Neural cell (in vitro differentiated cells): ENCODE measurements at regions not wholly inside any gene's neighbourhood (a gene's known extent, or its start where the extent isn't known, plus 50 kb on each side); places are given as distances from the start of the nearest gene placed in this dataset.

ENCODE experiments used
- H2AFZ ChIP-seq: fragments of 200-600, 300-800 bp; sonication (generic), shearing (Covaris generic); 2 replicates; pipeline ENCODE4 v1.6.0; 2014; ENCODE audit warnings: low read depth, mild to moderate bottlenecking, antibody characterized with exemption, low read length, moderate library complexity
- H3F3A ChIP-seq: fragments of 200-600 bp; shearing (Covaris generic); 2 replicates; pipeline ENCODE4 v1.6.1; 2016; ENCODE audit warnings: mild to moderate bottlenecking, moderate library complexity, mixed read lengths, antibody characterized with exemption, low read length; ENCODE audit not compliant: insufficient read depth, poor library complexity, severe bottlenecking
- H3K27ac ChIP-seq: fragments of 200-600, 300-800 bp; sonication (generic), shearing (Covaris generic); 2 replicates; pipeline ENCODE4 v1.5.1; 2014; ENCODE audit warnings: mild to moderate bottlenecking, low read length, moderate library complexity
- H3K27me3 ChIP-seq: fragments of 300-800, 200-600 bp; sonication (generic), shearing (Covaris generic); 2 replicates; pipeline ENCODE4 v1.6.0; 2014; ENCODE audit warnings: mild to moderate bottlenecking, low read depth, low read length, moderate library complexity; ENCODE audit not compliant: insufficient read depth
- H3K36me3 ChIP-seq: fragments of 300-800, 200-600 bp; sonication (generic), shearing (Covaris generic); 2 replicates; pipeline ENCODE4 v1.5.1; 2014; ENCODE audit warnings: mild to moderate bottlenecking, antibody characterized with exemption, low read length, moderate library complexity; ENCODE audit not compliant: insufficient read depth
- H3K4me2 ChIP-seq: fragments of 300-800, 200-600 bp; sonication (generic), shearing (Covaris generic); 2 replicates; pipeline ENCODE4 v1.6.0; 2014; ENCODE audit warnings: mild to moderate bottlenecking, low read length
- H3K4me3 ChIP-seq: fragments of 300-800, 200-600 bp; sonication (generic), shearing (Covaris generic); 2 replicates; pipeline ENCODE4 v1.5.1; 2014; ENCODE audit warnings: mild to moderate bottlenecking, low read length, moderate library complexity
- H3K79me2 ChIP-seq: fragments of 200-600 bp; shearing (Covaris generic); replicated peaks from 2 replicates; pipeline ENCODE4 v1.6.0; 2014; ENCODE audit warnings: mild to moderate bottlenecking, low read length, moderate library complexity; ENCODE audit not compliant: insufficient read depth
- H3K9ac ChIP-seq: fragments of 300-800, 200-600 bp; sonication (generic), shearing (Covaris generic); 2 replicates; pipeline ENCODE4 v1.6.1; 2016; ENCODE audit warnings: mild to moderate bottlenecking, low read length, mixed read lengths
- H3K9me2 ChIP-seq: fragments of 200-600 bp; shearing (Covaris generic); 2 replicates; pipeline ENCODE4 v1.6.1; 2016; ENCODE audit warnings: mild to moderate bottlenecking, low read length, mixed read lengths; ENCODE audit not compliant: insufficient read depth
- H3K9me3 ChIP-seq: fragments of 200-600, 300-800 bp; sonication (generic), shearing (Covaris generic); 2 replicates; pipeline ENCODE4 v1.6.1; 2016; ENCODE audit warnings: mild to moderate bottlenecking, mixed run types, low read length, moderate library complexity, mixed read lengths
- H4K20me1 ChIP-seq: fragments of 200-600 bp; shearing (Covaris generic); 2 replicates; pipeline ENCODE4 v1.6.1; 2016; ENCODE audit warnings: mild to moderate bottlenecking, mixed run types; ENCODE audit not compliant: insufficient read depth
- CTCF ChIP-seq: fragments of 450-650 bp; IDR thresholded peaks from 2 replicates; pipeline ENCODE4 v1.5.1; 2014; ENCODE audit warnings: antibody characterized with exemption, mild to moderate bottlenecking, moderate library complexity; ENCODE audit not compliant: poor library complexity, severe bottlenecking
- EP300 ChIP-seq: fragments of 450-650 bp; conservative IDR thresholded peaks from 2 replicates; pipeline ENCODE4 v1.6.1; 2014; ENCODE audit warnings: antibody characterized with exemption, mild to moderate bottlenecking, moderate library complexity; ENCODE audit not compliant: poor library complexity, severe bottlenecking
- EZH2 ChIP-seq: fragments of 200-600, 300-800 bp; shearing (Covaris generic), sonication (generic); IDR thresholded peaks from 2 replicates; pipeline ENCODE4 v1.6.1; 2014; ENCODE audit warnings: antibody characterized with exemption, low read length, borderline replicate concordance, mild to moderate bottlenecking; ENCODE audit not compliant: insufficient read depth, poor library complexity, severe bottlenecking
- MXI1 ChIP-seq: fragments of 450-650 bp; conservative IDR thresholded peaks from 2 replicates; pipeline ENCODE4 v1.6.1; 2014; ENCODE audit warnings: antibody characterized with exemption, mild to moderate bottlenecking; ENCODE audit not compliant: poor library complexity, severe bottlenecking
- POLR2AphosphoS5 ChIP-seq: IDR thresholded peaks from 2 replicates; pipeline ENCODE4 v1.6.1; 2012
- RAD21 ChIP-seq: fragments of 450-650 bp; conservative IDR thresholded peaks from 2 replicates; pipeline ENCODE4 v1.6.1; 2014; ENCODE audit warnings: antibody characterized with exemption, mild to moderate bottlenecking, moderate library complexity
- REST ChIP-seq: IDR thresholded peaks from 2 replicates; pipeline ENCODE4 v1.6.1; 2012; ENCODE audit warnings: borderline replicate concordance
- SMC3 ChIP-seq: fragments of 450-650 bp; conservative IDR thresholded peaks from 2 replicates; pipeline ENCODE4 v1.6.1; 2014; ENCODE audit warnings: antibody characterized with exemption, mild to moderate bottlenecking, moderate library complexity; ENCODE audit not compliant: poor library complexity
- TAF1 ChIP-seq: IDR thresholded peaks from 2 replicates; pipeline ENCODE4 v1.6.1; 2012; ENCODE audit warnings: low read depth

DNA sequence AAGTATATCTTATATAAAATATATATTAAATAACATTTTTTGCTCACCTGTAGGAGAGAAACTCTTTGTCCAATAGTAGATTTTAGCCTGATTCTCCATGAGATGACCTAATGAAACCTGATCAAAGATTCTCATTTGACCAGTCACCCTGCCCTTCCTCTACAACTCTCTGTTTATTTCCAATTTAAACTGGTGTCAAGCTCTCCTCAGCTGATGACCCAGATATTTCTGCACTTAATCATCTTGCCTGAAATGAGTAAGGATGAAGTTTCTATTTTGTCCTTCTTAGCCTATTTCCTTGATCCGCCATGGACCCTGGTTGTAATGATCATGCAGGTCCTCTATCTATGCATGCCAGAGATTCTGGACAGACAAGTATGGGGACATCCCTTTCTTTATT is 179.3 kb upstream of the FGF10 start:
- H2AFZ ChIP-seq = no peak overlapping the region
- no peaks in the 10 kb centered on the region for H3K36me3 ChIP-seq
- no peaks in the 10 kb centered on the region for H3K9me2 ChIP-seq
- no peaks in the 10 kb centered on the region for H3K79me2 ChIP-seq
- no peak overlapping the region for H3K4me2 ChIP-seq
- TF ChIP-seq MXI1 (no peak), EZH2 (no peak), TAF1 (no peak), REST (no peak), SMC3 (no peak), POLR2AphosphoS5 (no peak), RAD21 (no peak), EP300 (no peak), CTCF (no peak)
- H3K9me3 ChIP-seq = no peaks in the 10 kb centered on the region
- H3K27me3 ChIP-seq = no peaks in the 10 kb centered on the region
- no peak overlapping the region for H3K9ac ChIP-seq
- H3F3A ChIP-seq = no peaks in the 10 kb centered on the region
- H4K20me1 ChIP-seq = no peaks in the 10 kb centered on the region
- no peak overlapping the region for H3K27ac ChIP-seq
- no peak overlapping the region for H3K4me3 ChIP-seq

- Histone ChIP-seq H3K9me2 (no peaks in the 10 kb centered on the region), H3K4me3 (no peak overlapping the region), H2AFZ (no peak overlapping the region), H3K27ac (no peak overlapping the region), H3K27me3 (no peaks in the 10 kb centered on the region), H3K9me3 (no peaks in the 10 kb centered on the region), H3K36me3 (no peaks in the 10 kb centered on the region), H3K79me2 (no peaks in the 10 kb centered on the region), H4K20me1 (no peaks in the 10 kb centered on the region), H3K4me2 (no peak overlapping the region), H3F3A (no peaks in the 10 kb centered on the region), H3K9ac (no peak overlapping the region)
- TF ChIP-seq POLR2AphosphoS5 (no peak), SMC3 (no peak), MXI1 (no peak), REST (no peak), TAF1 (no peak), RAD21 (no peak), CTCF (no peak), EP300 (no peak), EZH2 (no peak)
Measured at GRCh38 chr5:44565902-44566301, 176.7 kb upstream of the FGF10 start.
